Activated CD8-positive, alpha-beta T cell treated with anti-CD3 and anti-CD28 coated beads for 36 hours (primary cell): ENCODE measurements at regions not wholly inside any gene's neighbourhood (a gene's known extent, or its start where the extent isn't known, plus 50 kb on each side); places are given as distances from the start of the nearest gene placed in this dataset.

ENCODE experiments used
- ATAC-seq: fragments of 200-7000 bp; cut with Tn5 transposase; one replicate; pipeline ENCODE4 v1.10.0; 2021; ENCODE audit warnings: mild to moderate bottlenecking, moderate library complexity
- CTCF ChIA-PET: fragments of 350-600 bp; sonication (Branson Sonifier 250); formaldehyde crosslinking; loops from one replicate; lab custom pipeline; 2021; ENCODE audit warnings: antibody characterized with exemption; lab: Charles Lee
- POLR2A ChIA-PET: fragments of 350-600 bp; sonication (Branson Sonifier 250); formaldehyde crosslinking; loops from one replicate; lab custom pipeline; 2021; ENCODE audit warnings: antibody characterized with exemption; lab: Charles Lee
- DNase-seq: peaks from one replicate; pipeline ENCODE4 v3.0.0-alpha.2; 2020
- H3K27ac Mint-ChIP-seq: one replicate; pipeline ENCODE4 v1.8.0; 2021; ENCODE audit warnings: mild to moderate bottlenecking, mixed read lengths
- H3K27me3 Mint-ChIP-seq: one replicate; pipeline ENCODE4 v1.8.0; 2021; ENCODE audit warnings: mixed read lengths
- H3K36me3 Mint-ChIP-seq: one replicate; pipeline ENCODE4 v1.8.0; 2021; ENCODE audit warnings: low read depth, mixed read lengths
- H3K4me1 Mint-ChIP-seq: one replicate; pipeline ENCODE4 v1.8.0; 2021; ENCODE audit warnings: low read depth, mixed read lengths
- H3K4me3 Mint-ChIP-seq: one replicate; pipeline ENCODE4 v1.8.0; 2021; ENCODE audit warnings: mild to moderate bottlenecking, moderate library complexity, mixed read lengths
- H3K9me3 Mint-ChIP-seq: one replicate; pipeline ENCODE4 v1.8.0; 2021; ENCODE audit warnings: mixed read lengths
- CTCF ChIP-seq: fragments of 200-600 bp; IDR thresholded peaks from one replicate; pipeline ENCODE4 v1.8.0; 2022; ENCODE audit warnings: antibody characterized with exemption, mild to moderate bottlenecking
- intact Hi-C: fragments of 100-400 bp; cut with micrococcal nuclease; formaldehyde crosslinking; loops from one replicate; pipeline ENCODE4 v1.10.0; 2022

GRCh38 chr21:15520811-15521643, 208.8 kb upstream of the USP25 start:
- H3K27me3 Mint-ChIP-seq, result no peaks in the 10 kb centered on the region
- TF ChIP-seq CTCF, result no peak
- peak; percentile 51 for ATAC-seq
- DNase-seq, result no peak
- H3K27ac Mint-ChIP-seq, result no peak overlapping the region
- POLR2A ChIA-PET, result no interaction called here
- peaks cover 4% of the 10 kb centered on the region for H3K9me3 Mint-ChIP-seq
- intact Hi-C loops, result no loop called here
- CTCF ChIA-PET, result interaction anchor here (0.7 to 2.4 kb wide), 8 partner anchors 11 to 51 kb away, joined by 3 to 8 read pairs (median 4); no protein-coding TSS in a partner anchor
- H3K4me3 Mint-ChIP-seq, result no peak overlapping the region
- peaks cover 31% of the 10 kb centered on the region for H3K4me1 Mint-ChIP-seq
- peaks cover 4% of the 10 kb centered on the region for H3K36me3 Mint-ChIP-seq

GRCh38 chr21:15521644-15522001, 208.2 kb upstream of the USP25 start:
- no peaks in the 10 kb centered on the region for H3K27me3 Mint-ChIP-seq
- ChIA-PET CTCF (interaction anchor here (1.8 to 2.4 kb wide), 3 partner anchors 14 to 51 kb away, joined by 5 to 8 read pairs (median 7); no protein-coding TSS in a partner anchor), POLR2A (no interaction called here)
- H3K4me3 Mint-ChIP-seq, result no peak overlapping the region
- H3K9me3 Mint-ChIP-seq, result peaks cover 4% of the 10 kb centered on the region
- peaks cover 37% of the 10 kb centered on the region for H3K4me1 Mint-ChIP-seq
- ATAC-seq, result no peak
- DNase-seq, result no peak
- intact Hi-C loops, result no loop called here
- peaks cover 4% of the 10 kb centered on the region for H3K36me3 Mint-ChIP-seq
- TF ChIP-seq CTCF, result no peak
- no peak overlapping the region for H3K27ac Mint-ChIP-seq

- peaks cover 40% of the 10 kb centered on the region for H3K4me1 Mint-ChIP-seq
- ChIA-PET POLR2A (no interaction called here), CTCF (interaction anchor here (1.8 kb wide), 1 partner anchor 50 kb away, joined by 5 read pairs; no protein-coding TSS in a partner anchor)
- H3K4me3 Mint-ChIP-seq, result no peak overlapping the region
- TF ChIP-seq CTCF, result no peak
- intact Hi-C loops, result no loop called here
- H3K27me3 Mint-ChIP-seq, result no peaks in the 10 kb centered on the region
- peaks cover 4% of the 10 kb centered on the region for H3K9me3 Mint-ChIP-seq
- no peak overlapping the region for H3K27ac Mint-ChIP-seq
- peaks cover 4% of the 10 kb centered on the region for H3K36me3 Mint-ChIP-seq
- DNase-seq, result no peak
- ATAC-seq, result no peak
These were observed 207.6 kb upstream of the USP25 start for GRCh38 chr21:15522148-15522547.

- no peaks in the 10 kb centered on the region for H3K27me3 Mint-ChIP-seq
- CTCF ChIA-PET, result interaction anchor here (0.7 to 1.4 kb wide), 4 partner anchors 9 to 16 kb away, joined by 3 read pairs; no protein-coding TSS in a partner anchor
- intact Hi-C loops, result no loop called here
- ATAC-seq (no peak), DNase-seq (no peak)
- peaks cover 39% of the 10 kb centered on the region for H3K4me1 Mint-ChIP-seq
- no peak for TF ChIP-seq CTCF
- H3K27ac Mint-ChIP-seq, result no peak overlapping the region
- POLR2A ChIA-PET, result interaction anchor here (0.6 kb wide), 1 partner anchor 1186 kb away, joined by 3 read pairs; no protein-coding TSS in a partner anchor
- no peaks in the 10 kb centered on the region for H3K36me3 Mint-ChIP-seq
- H3K9me3 Mint-ChIP-seq, result no peaks in the 10 kb centered on the region
- no peak overlapping the region for H3K4me3 Mint-ChIP-seq
These were observed 204.9 kb upstream of the USP25 start for GRCh38 chr21:15524855-15525254.

- no peak for TF ChIP-seq CTCF
- DNase-seq, result no peak
- no peak for ATAC-seq
- CTCF ChIA-PET, result no interaction called here
- no peak overlapping the region for H3K4me3 Mint-ChIP-seq
- H3K36me3 Mint-ChIP-seq, result no peaks in the 10 kb centered on the region
- intact Hi-C loops, result no loop called here
- no peaks in the 10 kb centered on the region for H3K9me3 Mint-ChIP-seq
- H3K27ac Mint-ChIP-seq, result no peak overlapping the region
- POLR2A ChIA-PET, result no interaction called here
- H3K4me1 Mint-ChIP-seq, result peaks cover 27% of the 10 kb centered on the region
- no peaks in the 10 kb centered on the region for H3K27me3 Mint-ChIP-seq
These were observed 203.0 kb upstream of the USP25 start for GRCh38 chr21:15526798-15527197.
